Stimulated activated CD4-positive, alpha-beta T cell treated with anti-CD3 and anti-CD28 coated beads, Interleukin-4, amount 100 ng/mL, for 48 hours (primary cell): ENCODE measurements at regions not wholly inside any gene's neighbourhood (a gene's known extent, or its start where the extent isn't known, plus 50 kb on each side); places are given as distances from the start of the nearest gene placed in this dataset.

Source experiments
- DNase-seq, 2 donors: peaks; one replicate each; pipeline ENCODE4 v3.0.0-alpha.2; 2020; ENCODE audit warnings: low read depth in 2 of 2

DNA sequence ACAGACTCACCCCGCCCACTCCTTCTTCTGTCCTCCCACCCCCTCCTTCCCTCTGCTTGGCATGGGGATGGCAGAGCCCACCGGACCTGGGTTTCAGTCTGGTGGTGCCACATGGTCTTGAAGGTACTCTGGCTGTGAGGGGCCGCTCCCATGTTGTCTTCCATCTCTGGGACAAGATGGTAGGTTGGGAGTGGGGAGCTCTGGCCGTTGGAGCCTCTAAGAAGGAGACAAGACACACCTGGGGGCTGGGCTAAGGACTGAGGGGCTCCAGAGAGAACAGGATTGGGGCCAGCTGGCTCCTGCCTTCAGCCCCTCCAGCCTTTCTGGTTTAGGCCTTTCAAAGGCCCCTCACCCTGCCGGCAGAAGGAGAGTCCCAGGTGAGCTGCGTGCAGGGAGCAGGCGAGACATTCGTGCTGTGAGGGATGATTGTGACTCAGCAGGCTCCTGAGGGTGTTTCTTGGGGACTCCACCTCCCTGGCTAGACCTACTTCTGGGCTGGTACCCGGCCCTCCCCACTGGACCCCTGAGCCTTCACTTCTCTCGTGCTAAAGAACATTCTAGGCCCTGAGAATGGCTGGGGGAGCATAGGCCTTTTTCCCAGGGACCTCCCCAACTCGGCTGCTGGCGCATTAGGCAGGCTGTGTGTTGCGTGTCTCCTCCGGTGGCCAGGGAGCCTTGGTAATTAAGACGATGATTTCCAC lies 128.2 kb upstream of the HAAO start:
- no peak for DNase-seq

- no peak for DNase-seq
These were observed 126.4 kb upstream of the HAAO start for GRCh38 chr2:42918671-42919318.

DNA sequence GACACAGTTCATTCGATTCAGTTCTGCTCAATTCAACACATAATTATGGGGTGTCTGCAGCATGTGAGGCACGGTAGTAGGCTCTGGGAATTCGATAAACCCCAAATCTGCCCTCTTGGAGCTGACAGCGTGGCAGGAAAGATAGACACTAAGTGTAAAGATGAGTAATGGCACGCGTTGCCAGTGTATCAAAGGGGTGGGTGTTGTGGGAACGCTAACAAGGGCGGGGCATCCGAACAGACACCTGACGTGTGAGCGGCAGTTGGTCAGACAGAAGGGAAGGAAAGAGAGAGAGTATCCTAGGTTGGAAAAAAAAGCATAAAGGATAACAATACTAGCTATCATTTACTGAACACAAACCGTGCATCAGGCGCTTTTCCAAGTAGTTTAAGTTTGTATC lies 125.7 kb upstream of the HAAO start:
- no peak for DNase-seq

DNA sequence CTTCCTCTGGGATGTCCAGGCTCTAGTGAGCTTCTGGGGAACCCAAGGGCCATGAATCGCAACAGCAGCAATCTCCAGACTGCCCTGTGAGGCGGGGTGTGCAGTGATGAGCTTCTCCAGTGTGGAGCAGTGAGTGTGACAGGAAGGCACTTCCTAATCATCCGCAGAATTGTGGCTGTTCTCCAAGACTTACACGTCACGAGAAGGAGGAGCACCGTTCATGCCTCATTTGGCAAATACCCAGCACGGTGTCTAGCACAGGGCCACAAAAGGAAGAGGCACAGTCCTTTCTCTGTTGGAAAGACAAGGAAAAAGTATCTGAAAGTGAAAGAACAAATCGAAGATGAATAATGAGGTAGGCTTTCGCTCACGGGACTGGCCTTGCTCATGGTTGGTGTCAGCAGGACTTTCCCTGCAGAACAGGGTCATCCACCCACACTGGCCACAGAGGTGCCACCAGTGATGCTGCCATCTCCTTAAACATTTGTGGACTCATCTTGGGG lies 125.1 kb upstream of the HAAO start:
- DNase-seq, result peak in 1 of 2 donors; percentile 23

DNA sequence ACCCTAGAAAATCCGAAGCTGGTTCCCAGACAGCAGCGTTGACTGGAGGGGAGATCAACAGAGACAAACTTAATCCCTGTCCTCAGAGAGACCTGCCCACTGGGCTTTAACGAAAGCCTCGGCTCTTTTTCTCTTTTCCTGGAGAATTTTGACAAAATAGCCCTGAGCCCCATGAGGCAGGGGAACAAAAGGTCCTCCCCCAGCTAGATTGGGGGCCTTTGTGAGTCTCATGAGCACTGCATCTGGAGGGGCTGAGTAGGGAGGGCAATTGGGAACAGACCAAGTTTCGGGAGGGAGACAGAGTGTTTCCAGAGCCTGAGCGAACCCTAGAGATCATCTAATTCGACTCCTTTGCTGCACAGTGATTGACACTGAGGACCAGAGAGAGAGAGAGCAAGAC lies 123.9 kb upstream of the HAAO start:
- DNase-seq, result no peak

DNA sequence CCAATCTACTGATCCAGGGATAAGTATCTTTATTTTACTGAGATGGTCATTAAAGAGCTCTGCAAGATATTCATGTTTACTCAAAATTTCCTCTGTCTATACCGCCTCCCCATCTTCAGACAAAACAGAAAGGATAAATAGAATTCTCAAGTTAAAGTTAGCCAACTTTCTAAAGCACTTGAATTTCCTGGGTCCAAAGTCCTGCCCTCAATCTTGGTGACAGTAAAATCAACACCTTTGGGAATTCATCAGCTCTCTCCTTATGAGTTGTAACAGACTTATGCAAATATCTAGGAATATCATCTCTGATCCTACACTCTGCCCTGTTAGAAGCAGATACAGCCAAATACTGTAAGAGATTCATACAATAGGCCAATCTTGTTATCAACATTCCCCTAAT lies 122.5 kb upstream of the HAAO start:
- DNase-seq, result no peak

DNA sequence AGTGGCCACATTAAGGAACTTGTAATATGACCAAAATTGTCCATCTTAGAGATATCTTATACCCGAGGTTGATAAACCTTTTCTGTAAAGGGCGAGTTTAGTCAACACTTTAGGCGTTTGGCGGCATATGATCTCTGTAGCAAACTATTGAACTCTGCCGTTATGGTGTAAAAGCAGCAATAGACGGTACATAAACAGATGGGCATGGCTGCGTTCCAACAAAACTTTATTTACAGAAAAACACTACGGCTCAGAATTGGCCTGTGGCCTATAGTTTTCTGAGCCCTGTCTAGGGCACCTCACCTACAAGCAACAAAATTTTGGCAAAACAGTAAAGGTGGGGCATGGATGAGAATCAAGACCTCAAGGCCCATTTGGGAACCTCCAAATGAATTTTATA lies 121.9 kb upstream of the HAAO start:
- no peak for DNase-seq

DNA sequence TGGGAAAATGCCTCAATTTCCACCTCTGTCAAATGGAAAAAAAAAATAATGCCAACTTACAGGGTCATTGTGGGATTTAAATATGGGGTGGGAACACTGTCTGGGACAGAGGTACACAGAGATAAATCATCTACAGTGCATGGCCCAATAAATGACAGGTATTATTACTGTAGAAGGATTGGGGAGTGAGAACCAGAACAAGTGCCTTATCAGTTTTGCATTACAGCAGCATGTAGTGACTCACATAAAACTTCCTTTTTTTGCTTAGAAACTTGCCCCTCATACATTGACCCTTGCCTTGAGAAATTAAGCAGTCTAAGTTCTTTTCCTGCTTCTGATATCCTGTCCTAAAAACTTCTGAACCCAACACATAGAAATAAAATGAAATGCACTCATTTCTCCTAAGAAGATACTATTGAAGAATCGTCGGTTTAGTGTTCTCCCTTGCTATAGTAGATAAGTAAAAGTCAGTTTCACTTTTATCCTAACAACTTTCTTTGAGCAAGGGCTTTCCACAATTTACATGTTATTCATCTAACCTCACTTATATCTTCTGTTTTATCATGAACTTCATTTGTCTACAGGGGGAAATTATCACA lies 121.0 kb upstream of the HAAO start:
- DNase-seq, result no peak

- no peak for DNase-seq
These were observed 118.4 kb upstream of the HAAO start for GRCh38 chr2:42910645-42911405.

DNA sequence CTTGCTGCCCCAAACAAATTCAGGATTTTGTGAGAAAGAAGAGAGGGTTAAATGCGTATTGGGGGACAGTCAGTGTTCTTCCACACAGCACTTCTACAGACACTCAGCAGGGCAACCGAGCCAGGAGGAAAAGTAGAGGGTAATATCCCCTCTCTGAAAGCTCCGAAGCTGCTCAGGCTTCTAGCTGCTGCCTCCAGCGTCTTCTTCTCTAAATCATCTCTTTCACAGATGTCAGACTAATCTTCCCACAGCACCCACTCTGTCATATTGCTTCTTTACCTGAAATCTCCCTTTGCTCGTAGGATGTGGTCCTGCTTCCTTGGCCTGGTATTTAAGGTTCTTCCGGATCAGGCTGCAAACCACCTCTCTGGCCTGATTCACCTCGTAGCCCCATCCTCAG lies 117.6 kb upstream of the HAAO start:
- no peak for DNase-seq

DNA sequence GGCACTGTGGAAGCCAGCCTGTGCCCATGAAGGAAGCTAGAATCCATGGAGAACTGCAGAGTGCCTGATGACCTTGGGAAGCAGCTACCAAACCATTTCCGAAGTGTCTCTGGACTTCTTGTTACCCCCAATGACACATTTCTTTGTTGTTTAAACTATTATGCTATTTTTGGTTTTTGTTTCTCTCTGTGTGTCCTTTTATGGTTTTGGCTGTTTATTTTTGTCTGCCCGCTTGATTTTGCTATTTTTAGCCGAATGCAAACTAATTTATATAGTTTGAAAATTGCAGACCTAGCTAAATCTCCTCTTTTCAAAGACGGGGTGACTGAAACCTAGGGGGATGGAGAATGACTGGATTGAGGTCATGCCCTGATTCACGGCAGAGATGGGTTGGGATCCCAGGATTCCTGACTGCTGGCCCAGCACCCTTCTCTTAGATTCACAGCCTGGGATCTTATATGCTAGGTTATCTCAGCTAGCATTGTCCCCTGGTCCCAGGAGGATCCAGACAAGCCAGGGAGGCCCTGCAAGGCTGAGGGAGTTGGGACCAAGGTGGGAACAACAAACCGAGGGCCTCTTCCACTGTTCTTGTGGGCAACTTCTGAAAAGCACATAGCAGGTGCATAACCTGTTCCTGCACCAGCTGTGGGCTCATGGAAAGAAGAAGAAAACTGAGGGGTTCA lies 116.3 kb upstream of the HAAO start:
- no peak for DNase-seq

DNA sequence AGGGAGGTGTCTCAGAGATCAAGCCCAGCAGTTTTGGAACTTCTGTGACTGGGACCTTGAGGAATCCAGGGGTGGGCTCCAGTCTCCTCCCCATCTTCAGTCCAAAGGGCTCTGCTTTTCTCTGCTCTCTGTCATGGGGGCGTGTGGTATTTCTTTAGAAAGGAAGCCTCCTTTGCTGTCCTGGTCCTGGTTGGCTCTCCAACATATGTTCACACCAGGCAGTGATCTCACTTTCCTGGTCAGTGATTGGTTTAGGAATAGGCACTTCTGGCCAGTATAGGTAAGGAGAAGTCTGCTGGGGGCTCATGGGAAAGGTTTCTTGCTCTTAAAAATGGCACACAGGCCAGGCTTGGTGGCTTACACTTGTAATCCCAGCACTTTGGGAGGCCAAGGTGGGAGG lies 115.5 kb upstream of the HAAO start:
- no peak for DNase-seq

- DNase-seq, result no peak
These were observed 114.4 kb upstream of the HAAO start for GRCh38 chr2:42906557-42907411.

GRCh38 chr2:42906111-42906556 lies 113.8 kb upstream of the HAAO start:
- DNase-seq, result no peak

DNA sequence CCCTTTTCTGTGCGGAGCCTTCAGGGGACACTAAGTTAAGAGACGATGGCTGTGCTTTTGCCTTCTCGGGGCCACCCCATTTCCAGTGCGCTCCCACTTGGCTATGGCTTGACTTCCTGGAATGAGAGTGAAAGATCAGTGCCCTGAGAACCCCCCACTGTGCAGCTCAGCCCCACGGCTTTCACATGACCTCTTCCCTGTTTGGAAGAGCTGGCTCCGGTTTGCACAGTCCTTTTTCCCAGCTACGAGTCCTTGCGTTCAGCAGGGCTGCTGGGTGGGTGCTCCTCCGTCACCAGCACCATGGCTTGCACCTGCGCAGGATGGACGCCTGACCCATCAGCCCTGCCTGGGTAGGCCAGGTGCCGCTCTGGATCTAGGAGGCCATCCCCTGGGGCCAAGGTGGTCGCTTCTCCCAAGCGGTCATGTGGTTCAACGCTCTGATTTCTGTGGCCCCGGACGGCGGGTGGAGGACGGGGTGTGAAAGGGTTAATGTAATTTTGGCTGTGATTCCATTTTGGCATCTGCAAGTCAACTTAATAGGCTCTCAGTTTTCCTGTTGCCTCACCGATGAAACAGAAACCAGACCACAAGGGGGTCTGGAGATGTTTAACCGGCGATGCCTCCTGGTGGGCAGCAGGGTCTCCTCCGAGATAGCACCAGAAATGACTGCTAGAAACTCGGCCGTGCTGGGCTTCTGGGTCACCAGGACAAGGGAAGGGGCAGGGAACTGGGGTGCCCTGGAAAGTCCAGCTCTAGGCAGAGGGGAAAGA lies 113.1 kb upstream of the HAAO start:
- no peak for DNase-seq

DNA sequence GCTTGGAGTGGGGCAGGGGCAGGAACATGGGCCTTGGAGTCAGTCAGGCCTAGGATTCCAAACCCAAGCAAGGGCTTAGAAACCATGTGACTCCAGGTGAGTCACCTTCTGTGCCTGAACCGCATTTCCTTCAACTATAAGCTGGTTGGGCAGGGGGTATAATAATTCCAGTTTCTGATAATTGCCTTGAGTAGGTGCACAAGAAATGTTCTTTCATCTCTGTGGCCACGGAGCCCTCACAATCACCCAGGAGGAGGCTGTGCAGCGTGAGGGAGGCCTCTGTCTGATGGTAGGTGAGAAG lies 112.1 kb upstream of the HAAO start:
- DNase-seq, result no peak

DNA sequence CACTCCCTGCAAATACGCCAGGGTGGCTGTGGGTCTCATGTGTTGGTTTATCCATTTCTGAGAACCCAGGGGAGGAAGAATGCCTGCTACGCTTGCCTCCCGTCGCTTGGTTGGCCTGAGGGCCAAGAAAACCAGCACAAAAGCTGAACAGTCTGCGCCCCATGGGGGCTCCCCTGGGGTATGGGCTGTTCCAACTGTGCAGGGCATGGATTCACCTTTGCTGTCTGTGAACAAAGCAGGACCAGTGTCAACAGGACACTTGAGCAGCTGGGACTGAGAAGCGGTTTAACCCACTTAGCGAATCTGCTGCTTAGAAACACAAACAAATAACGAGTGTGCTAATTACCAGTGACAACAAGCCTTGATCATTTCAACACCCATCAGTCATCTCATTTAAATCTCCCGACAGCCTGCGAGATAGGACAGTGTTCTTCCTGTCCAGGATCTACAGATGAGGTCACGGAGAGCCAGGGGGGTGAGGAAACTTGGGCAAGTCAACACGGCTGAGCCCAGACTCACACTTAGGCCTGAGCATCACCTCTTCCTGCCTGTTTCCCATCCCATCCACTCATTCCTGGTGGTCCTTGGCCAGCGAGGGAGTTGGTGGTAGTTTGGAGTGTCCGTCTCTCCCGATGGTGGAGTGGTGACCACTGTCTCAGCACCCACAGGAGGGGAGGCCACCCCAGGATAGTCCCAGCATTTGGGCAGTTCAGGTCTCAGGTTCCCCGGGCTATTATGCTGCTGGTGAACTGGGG lies 111.6 kb upstream of the HAAO start:
- no peak for DNase-seq

- no peak for DNase-seq
These were observed 110.7 kb upstream of the HAAO start for GRCh38 chr2:42902939-42903709.
